K562 (cell line): ENCODE measurements at regions not wholly inside any gene's neighbourhood (a gene's known extent, or its start where the extent isn't known, plus 50 kb on each side); places are given as distances from the start of the nearest gene placed in this dataset.

Experiments used
- CTCF ChIP-seq, 3 experiments: IDR thresholded peaks in 2 of 3; conservative IDR thresholded peaks in 1 of 3; 2 replicates each; pipeline ENCODE4 v1.5.1; 2011 to 2012; ENCODE audit warnings: low read length in 3 of 3, mild to moderate bottlenecking in 3 of 3, control low read depth in 2 of 3, improper control_type of control experiment in 1 of 3, inconsistent platforms in 1 of 3, low read depth in 1 of 3, mixed read lengths in 1 of 3, moderate library complexity in 1 of 3; ENCODE audit not compliant: insufficient read depth in 2 of 3
- EZH2 ChIP-seq: IDR thresholded peaks from 2 replicates; pipeline ENCODE4 v1.6.1; 2012; ENCODE audit warnings: low read depth, mild to moderate bottlenecking, inconsistent platforms, low read length, borderline replicate concordance
- JUND ChIP-seq, 2 experiments: IDR thresholded peaks; 2 replicates in 1 of 2; 3 replicates in 1 of 2; pipeline ENCODE4 v1.6.1; 2011; ENCODE audit warnings: borderline replicate concordance in 2 of 2, low read depth in 2 of 2, low read length in 2 of 2, improper control_type of control experiment in 1 of 2, missing biosample characterization in 1 of 2, missing genetic modification characterization in 1 of 2, missing genetic modification reagents in 1 of 2
- KDM2B ChIP-seq: fragments of 250-450 bp; sonication (Bioruptor Pico); IDR thresholded peaks from 2 replicates; pipeline ENCODE4 v1.8.0; 2021; ENCODE audit warnings: mild to moderate bottlenecking, moderate library complexity
- PATZ1 ChIP-seq: fragments of 250-450 bp; sonication (Bioruptor Pico); IDR thresholded peaks from 2 replicates; pipeline ENCODE4 v1.5.0; 2020; ENCODE audit warnings: mild to moderate bottlenecking, borderline replicate concordance
- POLR2A ChIP-seq: fragments of 450-650 bp; conservative IDR thresholded peaks from 2 replicates; pipeline ENCODE4 v1.6.1; 2016
- U2AF2 ChIP-seq: fragments of 200-400 bp; formaldehyde crosslinking; optimal IDR thresholded peaks from 2 replicates; pipeline ENCODE3; 2017; ENCODE audit warnings: low read depth, mild to moderate bottlenecking, low read length
- USF2 ChIP-seq: sonication (generic); formaldehyde crosslinking; IDR thresholded peaks from 2 replicates; pipeline ENCODE4 v1.5.0; 2020; ENCODE audit warnings: missing genetic modification reagents
- ZBTB7A ChIP-seq: IDR thresholded peaks from 2 replicates; pipeline ENCODE4 v1.6.1; 2011; ENCODE audit warnings: low read depth, mild to moderate bottlenecking, low read length, moderate library complexity, borderline replicate concordance; ENCODE audit not compliant: control insufficient read depth
- ZNF197 ChIP-seq: fragments of 200-800 bp; sonication (Bioruptor generic); IDR thresholded peaks from 2 replicates; pipeline ENCODE4 v1.6.1; 2016; ENCODE audit warnings: low read depth, missing genetic modification characterization, missing compliant biosample characterization
- ZNF644 ChIP-seq: fragments of 200-800 bp; sonication (Bioruptor generic); IDR thresholded peaks from 2 replicates; pipeline ENCODE4 v1.6.1; 2016; ENCODE audit warnings: low read depth, missing genetic modification characterization, missing compliant biosample characterization

GRCh38 chr10:118807512-118808305, 52.9 kb upstream of the CACUL1 start:
- no peak for TF ChIP-seq PATZ1 (CRISPR knock-in tag)
- TF ChIP-seq JUND (IDR thresholded peaks at IDR 0.05; ENCODE audit: borderline replicate concordance, low read depth, low read length): no peak
- no peak for TF ChIP-seq JUND (tag; IDR thresholded peaks at IDR 0.05; ENCODE audit: borderline replicate concordance, low read depth, low read length)
- TF ChIP-seq ZNF644 (tag): no peak
- TF ChIP-seq ZNF197 (CRISPR knock-in tag): no peak
- no peak for TF ChIP-seq KDM2B (CRISPR knock-in tag)
- no peak for TF ChIP-seq U2AF2
- TF ChIP-seq POLR2A: no peak
- TF ChIP-seq CTCF (IDR thresholded peaks at IDR 0.05 in 2 of 3, conservative IDR thresholded peaks at IDR 0.05 in 1 of 3; ENCODE audit: insufficient read depth in 2 of 3, low read depth in 1 of 3, low read length in 3 of 3): no peak
- TF ChIP-seq ZBTB7A: no peak
- TF ChIP-seq USF2 (CRISPR knock-in tag): no peak
- no peak for TF ChIP-seq EZH2
